ENCODE measurements at regions not wholly inside any gene's neighbourhood (a gene's known extent, or its start where the extent isn't known, plus 50 kb on each side); places are given as distances from the start of the nearest gene placed in this dataset.
"Not testable (repeated sequence)": the region's sequence is repeated elsewhere in the genome, so short reads cannot be mapped to it uniquely, and the experiment has no call there.

GRCh38 chr12:116429826-116430360 lies 129.3 kb upstream of the MAP1LC3B2 start:
- no peak for DNase-seq (ENCODE audit: low read depth in 2 of 2)

- no peak for DNase-seq (ENCODE audit: low read depth in 2 of 2)
These were observed 128.1 kb upstream of the MAP1LC3B2 start for GRCh38 chr12:116430911-116431565.

GRCh38 chr12:116431677-116432300 lies 127.4 kb upstream of the MAP1LC3B2 start:
- no peak for DNase-seq (ENCODE audit: low read depth in 2 of 2)

- DNase-seq (ENCODE audit: low read depth in 2 of 2) = no peak
These were observed 126.8 kb upstream of the MAP1LC3B2 start for GRCh38 chr12:116432314-116432750.

GRCh38 chr12:116433249-116433648 lies 125.9 kb upstream of the MAP1LC3B2 start:
- DNase-seq (ENCODE audit: low read depth in 2 of 2) = no peak

- peak; percentile 56 to 71 for DNase-seq (ENCODE audit: low read depth in 2 of 2)
These were observed 124.8 kb upstream of the MAP1LC3B2 start for GRCh38 chr12:116434155-116435011.

GRCh38 chr12:116435984-116436383 lies 123.2 kb upstream of the MAP1LC3B2 start:
- DNase-seq (ENCODE audit: low read depth in 2 of 2) = no peak

GRCh38 chr12:116436561-116437249 lies 122.5 kb upstream of the MAP1LC3B2 start:
- DNase-seq (ENCODE audit: low read depth in 2 of 2) = no peak

- DNase-seq (ENCODE audit: low read depth in 2 of 2) = no peak
These were observed 117.9 kb upstream of the MAP1LC3B2 start for GRCh38 chr12:116441292-116441691.

GRCh38 chr12:116442304-116442703 lies 116.9 kb upstream of the MAP1LC3B2 start:
- DNase-seq (ENCODE audit: low read depth in 2 of 2) = no peak

GRCh38 chr12:116442946-116443345 lies 116.2 kb upstream of the MAP1LC3B2 start:
- DNase-seq (ENCODE audit: low read depth in 2 of 2) = no peak

- DNase-seq (ENCODE audit: low read depth in 2 of 2) = no peak
These were observed 115.2 kb upstream of the MAP1LC3B2 start for GRCh38 chr12:116443821-116444589.

GRCh38 chr12:116444590-116444943 lies 114.6 kb upstream of the MAP1LC3B2 start:
- no peak for DNase-seq (ENCODE audit: low read depth in 2 of 2)

GRCh38 chr12:116448165-116448739 lies 110.9 kb upstream of the MAP1LC3B2 start:
- DNase-seq (ENCODE audit: low read depth in 2 of 2) = no peak

GRCh38 chr12:116450406-116450910 lies 108.7 kb upstream of the MAP1LC3B2 start:
- DNase-seq (ENCODE audit: low read depth in 2 of 2) = no peak

GRCh38 chr12:116452975-116453374 lies 106.2 kb upstream of the MAP1LC3B2 start:
- not testable (repeated sequence) for DNase-seq (ENCODE audit: low read depth in 2 of 2)

- no peak for DNase-seq (ENCODE audit: low read depth in 2 of 2)
These were observed 105.5 kb upstream of the MAP1LC3B2 start for GRCh38 chr12:116453631-116454030.

GRCh38 chr12:116454076-116454475 lies 105.1 kb upstream of the MAP1LC3B2 start:
- DNase-seq (ENCODE audit: low read depth in 2 of 2) = no peak

GRCh38 chr12:116454950-116455447 lies 104.2 kb upstream of the MAP1LC3B2 start:
- peak; percentile 87 to 97 for DNase-seq (ENCODE audit: low read depth in 2 of 2)

Data from lung microvascular endothelial cell (primary cell).